ENCODE measurements at regions not wholly inside any gene's neighbourhood (a gene's known extent, or its start where the extent isn't known, plus 50 kb on each side); places are given as distances from the start of the nearest gene placed in this dataset.

- H3K36me3 ChIP-seq (ENCODE audit: control insufficient read depth, insufficient read depth, low read length): no peaks in the 10 kb centered on the region
- no peak overlapping the region for H3K4me3 ChIP-seq (ENCODE audit: extremely low read depth, insufficient read depth, low read length, poor library complexity, severe bottlenecking)
- H3K27ac ChIP-seq (ENCODE audit: low read depth, low read length, severe bottlenecking): no peak overlapping the region
- H3K4me1 ChIP-seq (ENCODE audit: control insufficient read depth, insufficient read depth, low read length, poor library complexity, severe bottlenecking): no peaks in the 10 kb centered on the region
- WGBS, 2 experiments (ENCODE audit: insufficient coverage in 2 of 2): no CpG with 5 or more reads among the region's 1 CpG
- H3K9me3 ChIP-seq (ENCODE audit: control insufficient read depth, low read length): no peaks in the 10 kb centered on the region
These were observed 488.0 kb upstream of the CDH18 start for GRCh38 chr5:20476016-20476415.

DNA sequence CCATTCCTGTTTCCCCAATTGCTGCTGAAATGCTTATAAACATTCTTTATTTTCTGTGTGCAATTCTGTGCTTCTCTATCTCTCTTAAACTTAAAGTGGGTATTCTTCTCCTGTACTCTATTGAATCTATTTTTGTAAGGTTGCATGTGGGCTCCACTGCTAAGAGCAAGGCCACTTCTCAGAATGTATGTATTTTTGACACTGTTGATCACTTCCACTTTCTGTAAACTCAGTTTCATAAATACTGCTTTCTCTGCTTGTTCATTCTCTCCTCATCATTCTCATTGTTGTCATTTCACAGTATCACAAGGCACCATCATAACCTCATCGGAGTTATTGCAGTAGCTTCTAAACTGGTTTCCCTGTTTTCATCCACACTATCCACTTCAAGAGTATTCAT, 483.0 kb upstream of the CDH18 start:
- H3K27ac ChIP-seq (ENCODE audit: low read depth, low read length, severe bottlenecking): no peak overlapping the region
- no peaks in the 10 kb centered on the region for H3K9me3 ChIP-seq (ENCODE audit: control insufficient read depth, low read length)
- 100% methylated on average over 1 of the region's 1 CpG for WGBS, 2 experiments (ENCODE audit: insufficient coverage in 2 of 2)
- no peaks in the 10 kb centered on the region for H3K36me3 ChIP-seq (ENCODE audit: control insufficient read depth, insufficient read depth, low read length)
- no peaks in the 10 kb centered on the region for H3K4me1 ChIP-seq (ENCODE audit: control insufficient read depth, insufficient read depth, low read length, poor library complexity, severe bottlenecking)
- H3K4me3 ChIP-seq (ENCODE audit: extremely low read depth, insufficient read depth, low read length, poor library complexity, severe bottlenecking): no peak overlapping the region

GRCh38 chr5:20469792-20470191, 481.8 kb upstream of the CDH18 start:
- 86 to 88% methylated on average over 1 to 2 of the region's 2 CpGs for WGBS, 2 experiments (ENCODE audit: insufficient coverage in 2 of 2)
- Histone ChIP-seq H3K27ac (ENCODE audit: low read depth, low read length, severe bottlenecking) (no peak overlapping the region), H3K4me1 (ENCODE audit: control insufficient read depth, insufficient read depth, low read length, poor library complexity, severe bottlenecking) (no peaks in the 10 kb centered on the region), H3K36me3 (ENCODE audit: control insufficient read depth, insufficient read depth, low read length) (no peaks in the 10 kb centered on the region), H3K9me3 (ENCODE audit: control insufficient read depth, low read length) (no peaks in the 10 kb centered on the region), H3K4me3 (ENCODE audit: extremely low read depth, insufficient read depth, low read length, poor library complexity, severe bottlenecking) (no peak overlapping the region)

- H3K36me3 ChIP-seq (ENCODE audit: control insufficient read depth, insufficient read depth, low read length): no peaks in the 10 kb centered on the region
- WGBS, 2 experiments (ENCODE audit: insufficient coverage in 2 of 2): no CpG with 5 or more reads among the region's 3 CpGs
- H3K27ac ChIP-seq (ENCODE audit: low read depth, low read length, severe bottlenecking): no peak overlapping the region
- H3K4me3 ChIP-seq (ENCODE audit: extremely low read depth, insufficient read depth, low read length, poor library complexity, severe bottlenecking): no peak overlapping the region
- H3K4me1 ChIP-seq (ENCODE audit: control insufficient read depth, insufficient read depth, low read length, poor library complexity, severe bottlenecking): no peaks in the 10 kb centered on the region
- H3K9me3 ChIP-seq (ENCODE audit: control insufficient read depth, low read length): no peaks in the 10 kb centered on the region
These were observed 481.4 kb upstream of the CDH18 start for GRCh38 chr5:20469390-20469789.

GRCh38 chr5:20466512-20466911, 478.5 kb upstream of the CDH18 start:
- no peaks in the 10 kb centered on the region for H3K36me3 ChIP-seq (ENCODE audit: control insufficient read depth, insufficient read depth, low read length)
- H3K4me3 ChIP-seq (ENCODE audit: extremely low read depth, insufficient read depth, low read length, poor library complexity, severe bottlenecking): no peak overlapping the region
- no CpG with 5 or more reads among the region's 1 CpG for WGBS, 2 experiments (ENCODE audit: insufficient coverage in 2 of 2)
- no peaks in the 10 kb centered on the region for H3K4me1 ChIP-seq (ENCODE audit: control insufficient read depth, insufficient read depth, low read length, poor library complexity, severe bottlenecking)
- H3K27ac ChIP-seq (ENCODE audit: low read depth, low read length, severe bottlenecking): no peak overlapping the region
- H3K9me3 ChIP-seq (ENCODE audit: control insufficient read depth, low read length): no peaks in the 10 kb centered on the region

DNA sequence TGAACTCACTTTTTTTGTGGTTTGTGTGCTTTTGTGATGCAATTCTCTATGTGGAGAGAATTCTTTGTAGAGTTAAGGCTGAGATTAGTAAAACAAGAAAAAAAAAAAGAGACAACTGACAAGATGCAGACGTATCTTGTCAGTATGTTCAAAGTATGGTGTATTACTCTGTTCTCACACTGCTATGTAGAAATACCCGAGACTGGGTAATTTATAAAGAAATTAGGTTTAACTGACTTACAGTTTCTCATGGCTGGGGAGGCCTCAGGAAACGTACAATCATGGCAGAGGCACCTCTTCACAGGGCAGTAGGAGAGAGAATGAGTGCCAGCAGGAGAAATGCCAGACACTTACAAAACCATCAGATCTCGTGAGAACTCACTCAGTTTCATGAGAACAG, 475.2 kb upstream of the CDH18 start:
- WGBS, 2 experiments (ENCODE audit: insufficient coverage in 2 of 2): 100% methylated on average over 2 of the region's 4 CpGs
- Histone ChIP-seq H3K4me3 (ENCODE audit: extremely low read depth, insufficient read depth, low read length, poor library complexity, severe bottlenecking) (no peak overlapping the region), H3K27ac (ENCODE audit: low read depth, low read length, severe bottlenecking) (no peak overlapping the region), H3K4me1 (ENCODE audit: control insufficient read depth, insufficient read depth, low read length, poor library complexity, severe bottlenecking) (no peaks in the 10 kb centered on the region), H3K9me3 (ENCODE audit: control insufficient read depth, low read length) (no peaks in the 10 kb centered on the region), H3K36me3 (ENCODE audit: control insufficient read depth, insufficient read depth, low read length) (no peaks in the 10 kb centered on the region)

DNA sequence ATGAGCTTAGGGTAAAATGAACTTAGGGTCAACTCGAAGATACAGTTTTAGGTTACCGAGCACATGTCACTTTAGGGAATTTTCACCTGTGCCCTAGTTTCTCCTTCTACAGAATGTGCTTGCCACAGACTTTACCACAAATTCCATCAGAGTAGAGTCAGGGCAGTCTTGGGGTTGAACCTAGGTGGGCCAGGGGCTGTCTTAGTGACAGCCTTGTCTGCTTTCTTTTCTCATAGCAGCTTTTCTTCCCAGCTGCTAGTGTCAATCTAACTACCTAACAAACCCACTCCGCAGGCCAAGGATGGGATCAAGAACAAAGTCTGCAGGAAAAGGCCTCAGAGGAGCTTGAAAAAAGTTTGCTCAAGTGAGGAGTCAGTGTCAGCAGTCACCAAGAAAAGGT, 458.1 kb upstream of the CDH18 start:
- Histone ChIP-seq H3K36me3 (ENCODE audit: control insufficient read depth, insufficient read depth, low read length) (no peaks in the 10 kb centered on the region), H3K27ac (ENCODE audit: low read depth, low read length, severe bottlenecking) (no peak overlapping the region), H3K9me3 (ENCODE audit: control insufficient read depth, low read length) (no peaks in the 10 kb centered on the region), H3K4me3 (ENCODE audit: extremely low read depth, insufficient read depth, low read length, poor library complexity, severe bottlenecking) (no peak overlapping the region), H3K4me1 (ENCODE audit: control insufficient read depth, insufficient read depth, low read length, poor library complexity, severe bottlenecking) (no peaks in the 10 kb centered on the region)
- WGBS, 2 experiments (ENCODE audit: insufficient coverage in 2 of 2): 100% methylated on average over 2 of the region's 3 CpGs; no CpG with 5 or more reads in 1 of the 2 experiments

GRCh38 chr5:20445326-20445860, 457.4 kb upstream of the CDH18 start:
- Histone ChIP-seq H3K4me3 (ENCODE audit: extremely low read depth, insufficient read depth, low read length, poor library complexity, severe bottlenecking) (no peak overlapping the region), H3K4me1 (ENCODE audit: control insufficient read depth, insufficient read depth, low read length, poor library complexity, severe bottlenecking) (no peaks in the 10 kb centered on the region), H3K9me3 (ENCODE audit: control insufficient read depth, low read length) (no peaks in the 10 kb centered on the region), H3K36me3 (ENCODE audit: control insufficient read depth, insufficient read depth, low read length) (no peaks in the 10 kb centered on the region), H3K27ac (ENCODE audit: low read depth, low read length, severe bottlenecking) (no peak overlapping the region)
- 75 to 85% methylated on average over 1 of the region's 1 CpG for WGBS, 2 experiments (ENCODE audit: insufficient coverage in 2 of 2)

DNA sequence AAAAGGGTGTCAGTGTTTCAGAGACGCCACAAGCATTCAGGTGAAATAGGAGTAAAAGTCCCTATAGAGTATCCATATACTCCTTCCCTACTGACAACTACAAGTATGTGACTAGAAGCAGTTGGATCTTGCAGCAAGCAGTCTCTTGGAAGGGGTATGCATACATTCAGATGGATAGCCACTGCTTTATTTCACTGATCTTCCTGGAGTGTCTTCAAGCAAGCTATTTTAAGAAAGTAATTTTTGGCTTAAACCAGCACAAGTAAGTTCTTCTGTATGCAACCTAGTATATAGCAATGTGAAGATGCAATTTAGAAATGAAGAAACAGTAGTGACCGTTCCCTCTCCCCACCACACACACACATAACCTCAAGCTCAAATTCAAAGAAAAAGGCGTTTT, 446.8 kb upstream of the CDH18 start:
- Histone ChIP-seq H3K36me3 (ENCODE audit: control insufficient read depth, insufficient read depth, low read length) (no peaks in the 10 kb centered on the region), H3K4me3 (ENCODE audit: extremely low read depth, insufficient read depth, low read length, poor library complexity, severe bottlenecking) (no peak overlapping the region), H3K27ac (ENCODE audit: low read depth, low read length, severe bottlenecking) (no peak overlapping the region), H3K9me3 (ENCODE audit: control insufficient read depth, low read length) (no peaks in the 10 kb centered on the region), H3K4me1 (ENCODE audit: control insufficient read depth, insufficient read depth, low read length, poor library complexity, severe bottlenecking) (no peaks in the 10 kb centered on the region)
- WGBS, 2 experiments (ENCODE audit: insufficient coverage in 2 of 2): 80 to 100% methylated on average over 1 of the region's 3 CpGs

DNA sequence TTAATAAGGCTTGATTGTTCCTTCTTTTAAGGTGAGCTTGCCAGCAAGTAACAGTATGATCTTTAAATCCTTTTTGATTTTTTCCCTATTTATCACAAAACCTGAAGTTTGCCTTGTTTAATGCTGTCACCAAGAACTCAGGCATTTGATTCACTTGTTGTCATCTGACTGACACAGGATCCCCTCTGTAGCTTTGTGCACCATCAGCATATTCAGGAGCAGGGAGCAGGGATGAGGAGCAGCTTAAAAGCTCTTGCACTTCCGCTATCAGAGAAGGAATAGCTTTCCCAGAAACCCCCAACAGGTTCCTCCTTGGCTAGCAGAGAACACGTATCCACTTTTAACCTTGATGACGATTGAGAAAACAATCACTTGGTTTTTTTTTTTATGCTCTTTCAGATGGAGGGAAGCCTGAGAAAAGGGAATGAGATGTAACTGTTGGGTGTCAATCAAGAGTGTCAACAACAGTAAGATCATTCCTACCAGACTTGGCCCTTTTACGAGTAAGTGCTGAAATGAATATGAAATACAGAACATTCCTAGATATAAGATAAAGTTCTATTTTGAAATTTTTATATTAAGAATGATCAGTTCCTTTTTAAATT, 433.1 kb upstream of the CDH18 start:
- H3K4me3 ChIP-seq (ENCODE audit: extremely low read depth, insufficient read depth, low read length, poor library complexity, severe bottlenecking): no peak overlapping the region
- H3K27ac ChIP-seq (ENCODE audit: low read depth, low read length, severe bottlenecking): no peak overlapping the region
- no peaks in the 10 kb centered on the region for H3K36me3 ChIP-seq (ENCODE audit: control insufficient read depth, insufficient read depth, low read length)
- H3K4me1 ChIP-seq (ENCODE audit: control insufficient read depth, insufficient read depth, low read length, poor library complexity, severe bottlenecking): no peaks in the 10 kb centered on the region
- WGBS, 2 experiments (ENCODE audit: insufficient coverage in 2 of 2): 60 to 100% methylated on average over 1 of the region's 4 CpGs
- H3K9me3 ChIP-seq (ENCODE audit: control insufficient read depth, low read length): no peaks in the 10 kb centered on the region
